LHCN-M2 (cell line): ENCODE measurements at regions not wholly inside any gene's neighbourhood (a gene's known extent, or its start where the extent isn't known, plus 50 kb on each side); places are given as distances from the start of the nearest gene placed in this dataset.
A peak's percentile ranks its signal among the peaks of the same experiment; 100 is the strongest.
"Not testable (repeated sequence)": the region's sequence is repeated elsewhere in the genome, so short reads cannot be mapped to it uniquely, and the experiment has no call there.

Experiments used
- DNase-seq: peaks from one replicate; pipeline ENCODE4 v3.0.0-alpha.2; 2012; ENCODE audit warnings: low read depth

GRCh38 chr4:66294638-66295037 lies 624.3 kb upstream of the EPHA5 start:
- DNase-seq, result peak; percentile 14

DNA sequence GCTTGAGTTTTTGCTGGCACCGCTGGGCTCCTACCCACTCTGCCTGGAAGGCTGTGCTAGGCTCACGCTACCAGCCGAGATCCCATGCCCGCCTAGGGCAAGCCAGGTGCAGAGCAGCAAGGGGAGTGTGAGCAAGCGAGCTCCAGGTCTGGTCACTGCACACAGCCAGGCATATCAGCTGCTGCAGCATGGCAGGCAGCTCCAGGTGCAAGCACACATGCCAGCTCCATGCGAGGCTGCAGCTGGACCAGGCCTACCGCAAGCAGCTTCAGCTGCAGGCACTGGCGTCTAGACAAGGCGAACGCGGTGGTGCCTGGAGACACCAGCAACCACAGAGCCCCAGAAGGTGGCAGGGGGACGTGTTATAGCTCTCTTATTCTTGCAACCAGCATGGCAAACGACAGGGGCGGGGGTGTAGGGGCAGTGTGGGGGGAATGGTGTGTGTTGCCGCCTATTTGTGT lies 614.7 kb upstream of the EPHA5 start:
- DNase-seq, result no peak

DNA sequence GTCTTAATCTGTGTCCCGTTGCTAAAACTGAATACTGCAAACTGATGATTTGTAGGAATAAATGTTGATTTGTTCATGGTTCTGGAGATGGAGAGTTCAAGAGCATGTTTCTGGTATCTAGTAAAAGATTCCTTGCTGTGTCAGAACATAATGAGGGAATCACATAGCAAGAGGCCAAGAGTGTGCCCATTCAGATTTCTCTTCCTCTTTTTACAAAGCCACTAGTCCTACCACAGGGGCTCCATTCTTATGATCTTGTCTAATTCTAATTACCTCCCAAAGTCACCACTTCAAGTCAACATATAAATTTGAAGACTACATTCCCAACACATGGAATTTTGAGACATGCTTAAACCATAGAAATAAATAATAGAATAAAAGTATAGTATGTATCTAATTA lies 608.8 kb upstream of the EPHA5 start:
- no peak for DNase-seq

DNA sequence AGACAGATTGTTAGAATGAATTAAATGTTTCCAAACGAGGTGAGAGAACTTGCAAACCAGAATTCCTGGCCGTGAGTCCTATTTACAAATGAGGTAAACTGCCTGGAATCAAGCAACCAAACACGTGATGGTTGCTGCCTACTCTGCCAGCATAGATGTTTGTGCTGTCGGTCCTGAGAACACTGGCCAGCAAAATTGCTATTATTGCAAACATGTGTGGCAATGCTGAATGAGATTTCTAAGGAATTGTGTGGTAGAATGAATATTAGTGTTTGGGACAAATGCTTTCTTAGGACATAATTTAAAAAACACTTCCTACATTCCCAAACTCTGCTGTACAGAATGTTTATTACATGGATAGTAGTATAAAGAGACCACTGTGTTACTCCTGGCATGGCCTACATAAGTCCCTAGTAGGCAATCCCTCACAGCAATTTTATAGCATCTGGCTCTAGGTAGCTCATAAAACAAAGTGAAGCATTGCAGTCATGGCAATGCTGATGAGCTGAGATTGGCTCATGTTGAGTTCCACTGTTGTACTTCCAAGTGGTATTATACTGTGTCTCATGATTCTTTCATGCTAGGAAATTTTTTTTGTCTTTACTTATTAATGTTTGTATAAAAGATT lies 605.2 kb upstream of the EPHA5 start:
- no peak for DNase-seq

GRCh38 chr4:66273110-66273509 lies 602.8 kb upstream of the EPHA5 start:
- DNase-seq, result no peak

DNA sequence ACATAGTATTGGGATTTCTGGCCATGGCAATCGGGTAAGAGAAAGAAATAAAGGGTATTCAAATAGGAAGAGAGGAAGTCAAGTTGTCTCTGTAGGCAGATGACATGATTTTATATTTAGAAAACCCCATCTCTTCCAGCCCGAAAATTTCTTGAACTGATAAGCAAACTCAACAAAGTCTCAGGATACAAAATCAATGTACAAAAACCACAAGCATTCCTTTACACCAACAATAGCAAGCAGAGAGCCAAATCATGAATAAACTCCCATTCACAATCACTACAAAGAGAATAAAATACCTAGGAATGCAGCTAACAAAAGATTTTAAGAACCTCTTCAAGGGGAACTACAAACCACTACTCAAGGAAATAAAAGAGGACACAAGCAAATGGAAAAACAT lies 600.1 kb upstream of the EPHA5 start:
- not testable (repeated sequence) for DNase-seq

GRCh38 chr4:66266554-66266953 lies 596.3 kb upstream of the EPHA5 start:
- DNase-seq, result not testable (repeated sequence)

GRCh38 chr4:66266035-66266434 lies 595.7 kb upstream of the EPHA5 start:
- DNase-seq, result no peak

GRCh38 chr4:66252291-66252690 lies 582.0 kb upstream of the EPHA5 start:
- DNase-seq, result peak; percentile 25

DNA sequence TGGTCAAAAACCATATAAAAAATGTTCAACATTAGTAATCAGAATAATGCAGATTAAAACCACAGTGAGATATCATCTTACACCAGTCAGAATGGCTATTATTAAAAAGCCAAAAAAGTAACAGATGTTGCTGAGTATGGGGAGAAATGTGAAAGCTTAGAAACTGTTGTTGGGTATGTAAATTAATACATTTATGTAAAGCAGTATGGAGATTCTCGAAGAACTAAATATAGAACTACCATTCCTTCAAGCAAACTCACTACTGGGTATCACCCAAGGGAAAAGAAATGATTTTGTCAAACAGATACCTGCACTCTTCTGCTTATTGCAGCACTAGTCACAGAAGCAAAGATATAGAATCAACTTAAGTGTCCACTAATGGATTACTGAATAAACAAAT lies 576.4 kb upstream of the EPHA5 start:
- peak; percentile 46 for DNase-seq

- DNase-seq, result no peak
These were observed 565.6 kb upstream of the EPHA5 start for GRCh38 chr4:66235876-66236275.

DNA sequence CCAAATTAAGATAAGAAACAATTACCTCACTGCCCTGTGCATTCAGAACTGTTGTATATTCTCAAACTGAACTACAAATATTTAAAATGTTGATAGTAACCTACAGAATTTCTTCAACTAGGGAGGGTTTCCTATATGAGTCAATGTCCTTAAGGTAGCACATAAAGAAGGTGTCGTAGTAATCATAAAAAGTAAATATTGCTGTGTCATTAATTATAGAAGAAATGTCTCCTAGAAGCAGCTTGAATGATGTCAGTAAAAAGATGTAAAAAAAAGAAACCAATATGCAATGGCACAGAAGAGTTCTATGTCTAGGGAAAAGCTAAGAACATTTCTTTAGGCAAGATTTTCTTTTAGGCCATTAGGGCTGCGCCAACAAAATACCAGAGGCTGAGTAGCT lies 559.6 kb upstream of the EPHA5 start:
- DNase-seq, result no peak

GRCh38 chr4:66225539-66225938 lies 555.2 kb upstream of the EPHA5 start:
- no peak for DNase-seq

DNA sequence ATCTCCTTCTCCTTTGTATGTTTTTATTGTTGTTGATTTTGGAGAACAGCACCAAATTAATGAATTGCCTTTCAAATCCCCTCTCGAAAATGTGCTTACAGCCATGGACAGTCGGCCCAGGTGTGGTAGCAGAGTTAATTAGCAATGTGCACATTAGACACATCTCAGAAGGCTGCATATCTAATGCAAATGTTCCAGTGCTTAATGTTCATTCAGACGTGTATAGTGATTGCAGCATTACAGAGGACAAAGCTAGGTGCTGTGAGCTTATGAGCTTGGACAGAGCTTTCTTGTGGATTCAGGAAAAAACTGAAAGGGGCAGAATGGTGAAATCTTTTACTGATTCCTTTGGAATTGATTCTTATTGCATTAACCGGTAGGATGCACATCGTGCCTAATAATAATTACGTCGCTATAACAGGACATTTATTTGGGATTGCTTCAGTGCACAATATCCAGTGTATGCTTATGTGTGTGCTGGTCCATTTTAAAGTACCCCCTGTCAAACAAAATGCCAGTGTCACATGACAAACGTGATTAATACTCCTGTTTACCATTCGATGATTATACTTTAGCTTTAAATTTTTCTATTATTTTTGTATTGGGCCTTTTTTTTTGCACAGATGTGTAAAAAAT lies 552.9 kb upstream of the EPHA5 start:
- DNase-seq, result no peak

- no peak for DNase-seq
These were observed 549.1 kb upstream of the EPHA5 start for GRCh38 chr4:66219401-66219800.

DNA sequence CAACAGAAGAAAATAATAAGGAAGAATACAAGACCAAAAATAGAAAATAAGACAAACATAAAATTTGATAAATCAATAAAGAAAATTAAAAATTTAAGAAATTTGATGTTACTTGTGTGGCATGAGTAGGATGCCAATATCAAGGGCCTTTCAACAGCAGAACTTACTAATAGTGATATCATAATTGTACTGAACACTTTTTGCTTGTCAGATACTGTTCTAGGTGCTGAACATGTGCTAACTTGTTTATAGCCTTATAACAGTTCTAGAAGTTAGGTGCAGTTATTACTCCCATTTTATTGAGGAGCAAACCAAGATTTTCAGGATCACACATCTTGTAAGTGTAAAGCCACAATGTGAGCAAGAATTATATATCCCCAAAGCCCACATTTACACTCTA lies 546.0 kb upstream of the EPHA5 start:
- no peak for DNase-seq

DNA sequence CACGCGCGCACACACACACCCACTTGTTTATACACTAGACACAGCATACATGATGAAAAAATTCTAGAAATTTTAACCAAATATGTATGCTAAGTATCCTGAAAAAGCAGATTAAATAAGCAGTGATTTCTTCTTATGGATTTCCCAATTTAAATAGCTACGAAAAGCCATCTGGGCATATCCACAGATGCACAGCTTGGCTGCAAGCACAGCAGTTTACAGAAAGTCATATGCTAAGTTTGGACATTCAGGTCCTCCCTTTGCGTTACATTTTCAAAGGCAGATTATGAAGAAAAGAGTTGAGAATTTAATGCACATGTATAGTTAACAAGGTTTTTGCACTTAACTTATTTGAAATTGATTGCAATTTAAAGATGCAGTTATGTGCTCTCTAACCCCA lies 542.2 kb upstream of the EPHA5 start:
- no peak for DNase-seq

DNA sequence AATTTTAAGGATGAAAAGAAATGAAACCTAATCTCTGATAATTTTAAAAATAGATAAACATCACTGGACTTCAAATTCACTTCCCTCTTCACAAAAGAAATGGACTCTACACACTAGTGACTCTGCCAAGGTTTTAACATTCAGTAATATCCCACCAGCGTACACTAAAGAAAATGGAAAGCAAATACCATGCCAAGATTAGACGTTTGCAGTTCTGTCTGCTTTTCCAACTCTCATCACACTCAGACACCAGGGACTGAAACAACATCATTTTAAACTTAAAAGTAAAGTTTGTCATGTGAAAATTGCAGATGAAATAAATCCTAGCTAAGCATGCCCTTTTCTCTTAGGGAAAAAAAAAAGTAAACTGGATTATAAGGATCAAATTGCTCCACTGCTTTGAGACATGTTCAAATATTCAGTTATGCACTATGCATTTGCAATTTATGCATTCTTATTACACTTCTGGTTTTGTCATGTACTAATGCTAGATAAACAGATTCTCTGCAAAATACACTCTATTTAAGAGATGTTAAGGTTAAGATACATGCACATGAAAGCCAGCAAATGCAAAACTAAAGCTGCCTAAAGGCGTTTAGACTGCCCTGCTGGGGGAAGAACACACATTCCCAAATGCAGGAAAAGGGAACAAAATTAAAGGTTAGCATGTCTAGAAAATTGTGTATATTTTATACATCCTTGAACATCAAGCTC lies 534.4 kb upstream of the EPHA5 start:
- no peak for DNase-seq

- no peak for DNase-seq
These were observed 532.6 kb upstream of the EPHA5 start for GRCh38 chr4:66202870-66203269.

GRCh38 chr4:66197451-66197850 lies 527.2 kb upstream of the EPHA5 start:
- no peak for DNase-seq

DNA sequence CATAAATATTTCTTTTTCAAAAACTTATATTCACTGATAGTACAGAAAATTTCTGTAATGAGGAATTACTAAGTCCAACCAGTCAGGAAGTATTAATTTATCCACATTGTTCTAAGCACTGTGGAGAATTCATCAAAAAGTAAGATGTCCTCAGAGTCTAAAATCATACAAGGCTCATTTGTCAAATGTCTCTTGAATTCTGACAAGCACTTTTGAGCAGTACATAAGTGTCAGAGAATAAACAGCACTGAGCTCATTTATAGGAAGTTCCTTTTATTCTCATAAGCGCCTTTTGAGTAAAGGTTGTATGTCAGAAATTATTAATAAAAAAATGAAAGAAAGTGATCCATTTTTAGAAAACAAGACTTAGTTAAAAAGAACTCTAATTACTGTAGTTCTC lies 523.2 kb upstream of the EPHA5 start:
- DNase-seq, result no peak

- DNase-seq, result no peak
These were observed 517.0 kb upstream of the EPHA5 start for GRCh38 chr4:66187175-66187720.

DNA sequence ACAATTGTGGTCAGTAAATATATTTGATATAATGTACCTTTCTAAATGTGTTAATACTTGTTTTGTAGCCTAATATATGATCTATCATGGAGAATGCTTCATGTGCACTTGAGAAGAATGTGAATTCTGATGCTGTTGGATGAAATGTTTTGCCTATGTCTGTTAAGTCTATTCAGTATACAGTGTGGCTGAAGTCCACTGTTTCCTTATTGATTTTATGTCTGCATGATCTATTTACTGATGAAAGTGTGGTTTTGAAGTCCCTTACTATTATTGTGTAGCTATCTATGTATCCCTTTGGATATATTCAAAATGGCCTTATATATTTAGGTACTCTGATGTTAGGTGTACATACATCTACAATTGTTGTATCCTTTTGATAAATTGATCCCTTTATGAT lies 515.8 kb upstream of the EPHA5 start:
- DNase-seq, result no peak
